Activated CD4-positive, alpha-beta T cell treated with anti-CD3 and anti-CD28 coated beads, Interleukin-2, amount 50 U/mL, for 24 hours (primary cell): ENCODE measurements at regions not wholly inside any gene's neighbourhood (a gene's known extent, or its start where the extent isn't known, plus 50 kb on each side); places are given as distances from the start of the nearest gene placed in this dataset.

Experiments
- DNase-seq, 2 donors: peaks; one replicate each; pipeline ENCODE4 v3.0.0-alpha.2; 2020; ENCODE audit warnings: low read depth in 1 of 2, low spot score in 1 of 2

DNA sequence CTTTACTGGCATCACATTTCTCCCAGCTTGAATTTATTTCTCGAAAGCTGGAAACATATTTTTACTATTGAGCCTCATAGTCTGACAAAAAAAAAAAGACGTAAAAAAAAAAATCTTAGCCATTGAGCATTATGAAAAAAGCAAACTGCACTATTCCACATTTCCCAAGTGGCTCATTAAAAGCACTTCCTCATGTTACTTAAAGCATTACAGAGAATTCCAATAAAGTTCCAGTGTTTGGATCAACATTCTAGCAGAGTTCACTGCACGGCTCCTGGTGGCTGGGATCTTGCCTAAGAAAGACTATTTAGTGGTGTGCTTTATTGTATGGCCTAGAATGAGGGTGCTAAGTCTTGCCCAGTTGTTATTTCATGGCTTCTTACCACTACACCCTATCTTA, 476.2 kb downstream of the PPARGC1A start:
- DNase-seq, result no peak

GRCh38 chr4:23412701-23413100, 477.1 kb downstream of the PPARGC1A start:
- DNase-seq, result no peak

GRCh38 chr4:23408913-23409312, 480.9 kb downstream of the PPARGC1A start:
- DNase-seq, result peak in 1 of 2 donors; percentile 1

DNA sequence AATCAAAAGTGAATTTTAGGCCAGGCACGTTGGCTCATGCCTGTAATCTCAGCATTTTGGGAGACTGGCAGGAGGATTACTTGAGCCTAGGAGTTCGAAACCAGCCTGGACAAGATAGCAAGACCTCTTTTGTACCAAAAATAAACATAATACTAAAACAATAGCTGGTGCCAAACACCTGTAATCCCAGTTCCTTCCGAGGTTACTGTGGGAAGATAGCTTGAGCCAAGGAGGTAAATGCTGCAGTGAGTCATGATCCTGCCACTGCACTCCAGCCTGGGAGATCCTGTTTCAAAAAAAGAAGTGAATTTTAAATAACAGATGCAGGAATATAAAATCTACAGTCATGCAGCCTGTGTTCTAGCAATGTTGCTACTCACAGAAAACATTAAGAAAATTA, 488.3 kb downstream of the PPARGC1A start:
- DNase-seq, result no peak

GRCh38 chr4:23392860-23393458, 496.9 kb downstream of the PPARGC1A start:
- DNase-seq, result no peak

DNA sequence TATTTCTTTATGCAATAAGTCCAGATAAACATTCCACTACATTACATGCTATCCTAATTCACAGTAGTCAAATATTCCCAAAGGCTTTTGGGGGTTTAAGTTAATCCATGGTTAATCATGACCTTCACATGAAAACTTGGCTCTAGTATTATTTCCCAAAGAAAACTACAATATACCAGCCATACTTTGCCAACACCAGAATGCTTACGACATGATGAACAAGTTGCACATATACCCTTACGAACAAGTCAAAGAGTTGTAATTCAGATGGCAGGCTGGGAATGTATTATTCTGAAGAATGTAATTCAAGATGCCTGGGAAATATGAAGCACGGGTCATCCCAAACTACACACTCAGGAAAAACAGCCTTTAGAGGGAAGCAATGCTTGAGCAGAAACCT, 499.6 kb downstream of the PPARGC1A start:
- DNase-seq, result no peak

DNA sequence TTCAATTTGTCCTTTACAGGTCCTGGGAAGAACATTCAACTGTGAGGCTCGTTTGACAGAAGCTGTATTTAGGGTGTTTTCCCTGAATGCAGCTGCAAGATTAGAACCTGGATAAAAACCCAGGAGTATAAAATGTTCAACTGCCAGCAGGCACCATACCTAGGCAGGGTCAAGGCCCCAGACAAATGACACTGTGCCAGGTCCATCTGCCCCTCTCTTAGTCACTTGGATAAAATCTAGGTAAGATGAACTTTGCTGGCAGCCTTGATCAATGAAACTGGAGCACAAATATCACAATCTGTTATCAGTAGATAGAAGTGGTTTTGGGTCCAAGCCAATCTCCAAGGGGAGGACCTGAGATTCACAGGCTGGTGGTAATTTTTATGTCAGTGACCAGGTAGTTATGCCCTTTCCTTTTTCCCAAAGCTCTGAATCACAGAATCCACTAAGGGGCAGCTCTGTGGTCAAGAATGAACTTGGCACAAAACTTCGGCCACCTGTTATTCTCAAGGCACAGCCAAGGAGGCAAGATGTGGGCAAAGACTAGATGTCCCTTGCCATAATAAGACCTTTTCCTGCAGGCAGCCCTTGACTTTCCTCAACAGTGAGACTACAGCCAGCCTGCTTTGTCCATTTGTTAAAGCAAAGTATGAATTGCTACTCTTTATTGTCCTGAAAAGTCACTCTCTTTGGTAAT, 501.0 kb downstream of the PPARGC1A start:
- DNase-seq, result no peak

DNA sequence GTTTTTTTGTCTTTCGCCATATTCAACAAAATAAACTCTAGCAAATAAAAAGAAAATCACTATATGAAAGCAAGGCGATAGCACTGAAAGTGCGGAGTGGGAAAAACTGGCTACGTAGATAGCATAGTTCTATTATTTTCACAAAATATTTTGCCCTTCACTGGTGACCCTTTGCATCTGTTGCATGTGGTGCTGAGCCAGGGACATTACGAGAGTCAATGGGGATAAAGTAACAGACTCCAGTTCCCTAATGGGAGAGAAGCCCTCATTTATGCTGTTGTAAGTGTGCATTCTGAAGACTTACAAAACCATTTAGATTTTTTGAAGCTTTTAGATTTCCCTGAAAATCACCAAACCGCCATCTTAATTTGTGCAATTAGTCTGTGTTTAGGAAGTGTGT, 501.6 kb downstream of the PPARGC1A start:
- no peak for DNase-seq

DNA sequence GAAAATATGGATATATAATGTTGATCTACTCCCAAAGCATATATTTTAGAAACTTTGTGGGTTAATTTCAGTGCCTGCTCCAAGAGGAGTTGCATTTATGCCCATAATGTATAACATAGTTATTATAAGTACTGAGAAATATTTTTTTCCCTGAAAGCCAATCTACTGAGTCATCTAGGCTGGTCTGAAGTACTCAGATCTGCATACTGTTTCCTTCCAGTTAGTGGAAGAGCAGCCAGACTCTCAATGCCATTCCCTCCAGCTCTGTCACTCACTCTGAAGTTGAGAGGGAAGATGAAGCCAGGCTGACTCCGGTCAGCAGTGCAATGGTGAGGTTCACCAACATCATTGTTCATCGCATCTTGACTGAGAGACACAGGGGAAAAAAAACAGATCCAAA, 505.1 kb downstream of the PPARGC1A start:
- DNase-seq, result no peak

DNA sequence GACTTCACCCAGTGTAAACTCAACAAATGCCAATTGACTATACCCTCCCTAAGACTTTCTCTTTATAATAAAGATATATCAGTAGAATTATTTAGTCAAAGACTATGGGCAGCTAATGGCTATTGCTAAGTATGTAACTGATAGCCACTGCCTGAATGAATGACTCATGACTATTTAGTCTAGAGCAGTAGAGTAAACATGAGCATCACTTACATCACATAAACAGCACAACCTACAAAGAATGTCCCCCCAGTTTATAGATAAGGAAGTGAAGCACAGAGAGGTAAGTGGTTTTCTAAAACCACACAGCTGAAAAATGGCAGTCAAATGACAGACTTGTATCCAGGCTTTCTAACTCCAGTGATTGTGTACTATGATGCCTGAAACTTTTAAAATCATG, 507.0 kb downstream of the PPARGC1A start:
- no peak for DNase-seq

GRCh38 chr4:23374259-23374658, 515.6 kb downstream of the PPARGC1A start:
- no peak for DNase-seq

GRCh38 chr4:23373261-23373660, 516.6 kb downstream of the PPARGC1A start:
- DNase-seq, result peak in 1 of 2 donors; percentile 17

GRCh38 chr4:23371533-23371932, 518.3 kb downstream of the PPARGC1A start:
- no peak for DNase-seq

DNA sequence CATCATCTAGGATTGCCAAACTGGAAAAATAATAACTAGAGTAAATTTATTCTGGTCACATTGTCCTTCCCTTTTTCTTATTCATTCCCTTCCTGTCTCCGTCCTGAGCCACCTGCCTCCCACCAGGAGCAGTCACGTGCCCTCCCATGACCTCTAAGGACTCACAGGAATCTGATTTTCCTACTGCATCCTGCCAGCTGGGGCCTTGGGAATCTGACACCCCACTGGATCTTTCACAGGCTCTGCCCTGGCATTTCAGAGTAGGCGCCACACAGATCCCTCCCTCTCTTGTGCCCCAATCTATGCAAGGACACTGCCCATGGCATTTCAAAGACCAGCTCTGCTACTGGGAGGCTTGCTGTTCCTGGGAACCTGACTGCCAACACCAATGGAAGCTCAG, 520.5 kb downstream of the PPARGC1A start:
- DNase-seq, result no peak

GRCh38 chr4:23368081-23368697, 521.7 kb downstream of the PPARGC1A start:
- DNase-seq, result no peak

DNA sequence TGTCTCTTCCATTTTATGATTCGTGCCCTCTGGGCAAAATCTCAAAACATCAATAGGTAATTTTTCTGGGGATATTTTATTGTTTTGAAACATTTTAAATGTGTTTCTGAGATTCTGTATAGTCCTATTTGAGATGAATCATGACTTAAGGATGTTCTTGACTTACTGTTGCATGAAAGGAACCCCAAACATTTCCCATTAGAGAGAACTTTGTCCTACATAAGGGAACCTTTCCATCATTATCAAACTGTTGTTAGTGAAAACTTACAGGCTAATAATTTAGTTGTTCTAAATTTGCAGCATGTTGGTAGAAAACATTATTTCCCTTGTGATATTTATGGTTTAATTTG, 523.3 kb downstream of the PPARGC1A start:
- DNase-seq, result no peak

- DNase-seq, result no peak
These were observed 523.8 kb downstream of the PPARGC1A start for GRCh38 chr4:23365871-23366556.

GRCh38 chr4:23365086-23365485, 524.8 kb downstream of the PPARGC1A start:
- no peak for DNase-seq

DNA sequence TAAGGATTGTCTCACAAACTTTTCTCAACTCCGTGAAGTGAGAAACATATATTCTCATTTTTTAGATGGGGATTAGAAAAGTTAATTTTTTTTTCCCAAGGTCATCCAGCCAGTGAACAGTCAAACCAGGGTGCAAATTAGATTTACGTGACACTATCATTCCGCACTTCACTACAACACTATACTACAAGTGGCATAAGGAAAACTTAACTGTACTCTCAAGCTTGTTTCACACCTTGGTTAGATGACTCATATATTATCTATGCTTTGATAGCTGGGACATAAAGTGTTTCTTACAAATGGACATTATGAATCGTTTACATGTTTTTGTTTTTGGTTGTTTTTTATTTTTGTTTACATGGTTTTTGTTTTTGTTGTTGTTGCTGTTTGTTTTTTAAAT, 525.7 kb downstream of the PPARGC1A start:
- no peak for DNase-seq

DNA sequence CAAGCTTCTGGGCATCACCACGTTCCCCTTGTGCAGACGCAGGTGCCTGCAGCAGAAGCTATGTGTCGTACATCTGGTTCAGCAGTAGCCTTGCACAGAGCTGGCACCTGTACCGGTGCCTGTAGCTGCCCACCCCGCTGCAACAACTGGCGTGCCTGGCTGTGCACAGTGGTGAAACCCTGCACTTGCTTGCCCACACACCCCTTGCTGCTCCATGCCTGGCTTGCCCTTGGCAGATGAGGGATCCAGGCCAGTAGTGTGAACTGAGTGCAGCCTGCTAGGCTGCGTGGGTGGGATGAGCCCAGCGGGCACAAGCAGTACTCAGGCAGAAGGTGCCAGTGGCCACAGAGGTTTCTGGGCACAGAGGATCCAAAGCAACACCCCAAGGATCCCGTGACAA, 528.4 kb downstream of the PPARGC1A start:
- DNase-seq, result no peak

- no peak for DNase-seq
These were observed 529.1 kb downstream of the PPARGC1A start for GRCh38 chr4:23360718-23361117.

GRCh38 chr4:23355258-23355657, 534.6 kb downstream of the PPARGC1A start:
- DNase-seq, result no peak
